A549 (cell line): ENCODE measurements at regions not wholly inside any gene's neighbourhood (a gene's known extent, or its start where the extent isn't known, plus 50 kb on each side); places are given as distances from the start of the nearest gene placed in this dataset.

Experiments used
- FOSL2 ChIP-seq, 2 experiments: fragments of 450-650 bp in 1 of 2; fragments of >200 bp in 1 of 2; sonication (Bioruptor Twin) in 1 of 2; formaldehyde crosslinking; IDR thresholded peaks; 2 replicates each; pipeline versions ENCODE4 v1.5.0 to v1.6.1; 2016 to 2020; ENCODE audit warnings: mild to moderate bottlenecking in 1 of 2, moderate library complexity in 1 of 2
- PHF8 ChIP-seq: fragments of 200-600 bp; sonication (generic); IDR thresholded peaks from 2 replicates; pipeline ENCODE4 v1.6.1; 2016; ENCODE audit warnings: low read depth, mild to moderate bottlenecking, antibody characterized with exemption, moderate library complexity, borderline replicate concordance
- POLR2A ChIP-seq: IDR thresholded peaks from 2 replicates; pipeline ENCODE4 v1.6.1; 2012; ENCODE audit warnings: mild to moderate bottlenecking, low read length
- REST ChIP-seq: fragments of 200-600 bp; sonication (generic); IDR thresholded peaks from 2 replicates; pipeline ENCODE4 v1.6.1; 2016; ENCODE audit warnings: antibody characterized with exemption, mild to moderate bottlenecking, moderate library complexity
- RFX5 ChIP-seq: fragments of 450-650 bp; IDR thresholded peaks from 2 replicates; pipeline ENCODE4 v1.7.1; 2014; ENCODE audit warnings: antibody characterized with exemption, mild to moderate bottlenecking, moderate library complexity
- TF ChIP-seq, protein P1 (sequence below): fragments of >200 bp; sonication (Bioruptor Twin); formaldehyde crosslinking; IDR thresholded peaks from 3 replicates; pipeline ENCODE4 v1.5.1; 2016

DNA sequence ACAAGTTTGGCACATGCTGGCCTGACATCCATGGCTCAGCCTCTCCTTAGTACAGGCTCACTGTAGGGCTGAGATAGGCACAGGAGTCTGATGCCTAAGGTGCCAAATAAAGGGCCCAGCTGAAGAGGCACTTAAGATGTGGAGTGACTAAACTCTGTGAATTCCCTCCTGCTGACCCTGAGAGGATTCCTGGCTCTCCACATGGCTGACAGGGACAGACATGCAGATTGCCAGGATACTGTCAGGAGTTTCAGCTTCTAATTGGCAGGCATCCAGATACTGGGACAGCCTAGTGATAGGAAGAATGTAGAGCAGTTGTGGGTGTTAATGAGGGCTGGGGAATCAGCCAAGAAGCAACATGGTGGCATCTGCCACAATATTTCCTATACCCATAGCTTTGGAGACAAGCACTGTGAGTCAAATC, 558.7 kb downstream of the INSC start:
- TF ChIP-seq POLR2A (no peak), PHF8 (no peak), FOSL2 (IDR thresholded peaks at IDR 0.05) (no peak), FOSL2 (CRISPR knock-in tag; IDR thresholded peaks at IDR 0.05) (no peak), RFX5 (no peak), REST (no peak)
- TF ChIP-seq, protein P1, sequence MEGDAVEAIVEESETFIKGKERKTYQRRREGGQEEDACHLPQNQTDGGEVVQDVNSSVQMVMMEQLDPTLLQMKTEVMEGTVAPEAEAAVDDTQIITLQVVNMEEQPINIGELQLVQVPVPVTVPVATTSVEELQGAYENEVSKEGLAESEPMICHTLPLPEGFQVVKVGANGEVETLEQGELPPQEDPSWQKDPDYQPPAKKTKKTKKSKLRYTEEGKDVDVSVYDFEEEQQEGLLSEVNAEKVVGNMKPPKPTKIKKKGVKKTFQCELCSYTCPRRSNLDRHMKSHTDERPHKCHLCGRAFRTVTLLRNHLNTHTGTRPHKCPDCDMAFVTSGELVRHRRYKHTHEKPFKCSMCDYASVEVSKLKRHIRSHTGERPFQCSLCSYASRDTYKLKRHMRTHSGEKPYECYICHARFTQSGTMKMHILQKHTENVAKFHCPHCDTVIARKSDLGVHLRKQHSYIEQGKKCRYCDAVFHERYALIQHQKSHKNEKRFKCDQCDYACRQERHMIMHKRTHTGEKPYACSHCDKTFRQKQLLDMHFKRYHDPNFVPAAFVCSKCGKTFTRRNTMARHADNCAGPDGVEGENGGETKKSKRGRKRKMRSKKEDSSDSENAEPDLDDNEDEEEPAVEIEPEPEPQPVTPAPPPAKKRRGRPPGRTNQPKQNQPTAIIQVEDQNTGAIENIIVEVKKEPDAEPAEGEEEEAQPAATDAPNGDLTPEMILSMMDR, result no peak
